Neuronal stem cell (in vitro differentiated cells): ENCODE measurements at regions not wholly inside any gene's neighbourhood (a gene's known extent, or its start where the extent isn't known, plus 50 kb on each side); places are given as distances from the start of the nearest gene placed in this dataset.

Experiments used
- DNase-seq: peaks from one replicate; pipeline ENCODE4 v3.0.0-alpha.2; 2013; ENCODE audit warnings: low spot score
- H2AFZ ChIP-seq: one replicate; pipeline ENCODE4 v1.6.1; 2013; ENCODE audit warnings: mild to moderate bottlenecking, low read length, inconsistent platforms
- H2AK5ac ChIP-seq: 2 replicates; pipeline ENCODE4 v1.6.1; 2013; ENCODE audit warnings: low read depth, mild to moderate bottlenecking, inconsistent platforms, low read length, moderate library complexity, mixed read lengths
- H2BK120ac ChIP-seq: 2 replicates; pipeline ENCODE4 v1.6.1; 2013; ENCODE audit warnings: low read depth, mild to moderate bottlenecking, inconsistent platforms, low read length, moderate library complexity, mixed read lengths
- H2BK12ac ChIP-seq: one replicate; pipeline ENCODE4 v1.6.1; 2013; ENCODE audit warnings: low read length, inconsistent platforms
- H2BK15ac ChIP-seq: 2 replicates; pipeline ENCODE4 v1.6.1; 2013; ENCODE audit warnings: mild to moderate bottlenecking, low read length, inconsistent platforms, mixed read lengths
- H2BK5ac ChIP-seq: one replicate; pipeline ENCODE4 v1.6.1; 2013; ENCODE audit warnings: inconsistent platforms, mild to moderate bottlenecking, low read length, moderate library complexity
- H3K14ac ChIP-seq: one replicate; pipeline ENCODE4 v1.6.1; 2013; ENCODE audit warnings: low read length, inconsistent platforms
- H3K18ac ChIP-seq: 2 replicates; pipeline ENCODE4 v1.6.1; 2013; ENCODE audit warnings: low read length, inconsistent platforms
- H3K23ac ChIP-seq: 2 replicates; pipeline ENCODE4 v1.6.1; 2013; ENCODE audit warnings: low read depth, mild to moderate bottlenecking, mixed read lengths, low read length, inconsistent platforms; ENCODE audit not compliant: poor library complexity
- H3K27ac ChIP-seq: replicated peaks from 3 replicates; pipeline ENCODE4 v1.5.1; 2013; ENCODE audit warnings: low read length, inconsistent platforms
- H3K27me3 ChIP-seq, 3 experiments: 2 replicates each; pipeline ENCODE4 v1.6.1; 2013; ENCODE audit warnings: low read length in 3 of 3, mild to moderate bottlenecking in 2 of 3, inconsistent platforms in 1 of 3, low read depth in 1 of 3, mixed read lengths in 1 of 3, moderate library complexity in 1 of 3; ENCODE audit not compliant: control insufficient read depth in 3 of 3, insufficient read depth in 3 of 3
- H3K36me3 ChIP-seq, 2 donors: replicated peaks in 1 of 2; 2 replicates each; pipeline ENCODE4 v1.6.1; 2013; ENCODE audit warnings: low read length in 2 of 2; ENCODE audit not compliant: control insufficient read depth in 2 of 2, insufficient read depth in 2 of 2
- H3K4ac ChIP-seq: 2 replicates; pipeline ENCODE4 v1.6.1; 2013; ENCODE audit warnings: inconsistent platforms, mild to moderate bottlenecking, low read length, moderate library complexity
- H3K4me1 ChIP-seq, 2 donors: 1 replicate in 1 of 2; 2 replicates in 1 of 2; pipeline ENCODE4 v1.6.1; 2013; ENCODE audit warnings: low read length in 2 of 2, low read depth in 1 of 2; ENCODE audit not compliant: control insufficient read depth in 2 of 2, insufficient read depth in 1 of 2
- H3K4me2 ChIP-seq: one replicate; pipeline ENCODE4 v1.6.1; 2013; ENCODE audit warnings: mild to moderate bottlenecking, low read length, inconsistent platforms; ENCODE audit not compliant: insufficient read depth, poor library complexity, severe bottlenecking
- H3K4me3 ChIP-seq, 2 donors: 2 replicates each; pipeline ENCODE4 v1.5.1; 2013; ENCODE audit warnings: low read length in 2 of 2, mild to moderate bottlenecking in 2 of 2, inconsistent platforms in 1 of 2, moderate library complexity in 1 of 2
- H3K79me1 ChIP-seq: one replicate; pipeline ENCODE4 v1.6.1; 2013; ENCODE audit warnings: low read depth, mild to moderate bottlenecking, inconsistent platforms, low read length, moderate library complexity
- H3K9ac ChIP-seq: one replicate; pipeline ENCODE4 v1.6.1; 2013; ENCODE audit warnings: mild to moderate bottlenecking, low read depth, low read length, inconsistent platforms; ENCODE audit not compliant: poor library complexity
- H3K9me3 ChIP-seq, 2 donors: replicated peaks in 1 of 2; 2 replicates each; pipeline versions ENCODE3 to v1.6.1; 2013; ENCODE audit warnings: low read length in 2 of 2, mild to moderate bottlenecking in 2 of 2, inconsistent platforms in 1 of 2, low read depth in 1 of 2, mixed read lengths in 1 of 2, moderate library complexity in 1 of 2; ENCODE audit not compliant: control insufficient read depth in 2 of 2, insufficient read depth in 1 of 2
- H4K8ac ChIP-seq: one replicate; pipeline ENCODE4 v1.6.1; 2013; ENCODE audit warnings: low read depth, mild to moderate bottlenecking, inconsistent platforms, low read length, moderate library complexity
- H4K91ac ChIP-seq: one replicate; pipeline ENCODE4 v1.6.1; 2013; ENCODE audit warnings: low read length, low read depth, mild to moderate bottlenecking, inconsistent platforms; ENCODE audit not compliant: poor library complexity
- WGBS, 2 donors: extraction: QIAGEN DNeasy Blood & Tissue Kit; methylation state at CpG; one replicate each; pipeline ENCODE4 v1.1.7; 2013; ENCODE audit warnings: missing lambda C conversion rate in 2 of 2, mixed read lengths in 1 of 2; ENCODE audit not compliant: insufficient read length in 2 of 2, insufficient replicate concordance in 1 of 2; ENCODE audit errors: extremely low coverage in 2 of 2; 5-methylcytosine and 5-hydroxymethylcytosine counted together

DNA sequence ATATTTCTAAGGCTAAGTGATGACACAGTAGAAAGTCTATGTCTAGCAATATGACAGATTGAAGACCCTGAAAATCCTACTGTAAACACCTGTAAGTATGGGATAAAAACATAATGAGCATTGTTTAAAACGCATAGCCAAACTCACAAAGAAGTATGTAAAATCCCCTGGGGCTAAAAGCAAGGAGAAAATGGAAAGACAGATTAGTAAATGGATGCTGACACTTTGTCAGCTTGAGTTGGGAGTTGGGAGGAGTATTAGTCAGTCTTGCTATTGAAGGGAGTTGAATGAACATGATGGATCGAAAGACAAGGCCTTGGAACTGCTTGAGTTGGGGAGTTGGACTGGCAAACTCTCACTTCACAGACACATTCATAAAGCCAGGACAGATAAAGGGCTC lies 79.0 kb upstream of the PRKD1 start:
- Histone ChIP-seq H3K14ac (no peak overlapping the region), H3K36me3 (no peaks in the 10 kb centered on the region), H3K4me3 (no peak overlapping the region), H3K4me2 (no peak overlapping the region), H3K23ac (no peak overlapping the region), H3K4ac (no peak overlapping the region), H3K27ac (no peak overlapping the region), H4K8ac (no peak overlapping the region), H2AFZ (no peak overlapping the region), H3K79me1 (no peaks in the 10 kb centered on the region), H3K4me1 (no peaks in the 10 kb centered on the region), H2BK12ac (no peak overlapping the region), H2BK15ac (no peak overlapping the region), H4K91ac (no peak overlapping the region), H3K27me3 (peaks cover 0 to 3% (median 0%) of the 10 kb centered on the region in 3 experiments), H2BK120ac (no peak overlapping the region), H3K9me3 (no peaks in the 10 kb centered on the region), H3K18ac (no peak overlapping the region), H2AK5ac (no peak overlapping the region), H2BK5ac (no peak overlapping the region), H3K9ac (no peak overlapping the region)
- DNase-seq: no peak
- no CpG with 5 or more reads among the region's 2 CpGs for WGBS, 2 donors

DNA sequence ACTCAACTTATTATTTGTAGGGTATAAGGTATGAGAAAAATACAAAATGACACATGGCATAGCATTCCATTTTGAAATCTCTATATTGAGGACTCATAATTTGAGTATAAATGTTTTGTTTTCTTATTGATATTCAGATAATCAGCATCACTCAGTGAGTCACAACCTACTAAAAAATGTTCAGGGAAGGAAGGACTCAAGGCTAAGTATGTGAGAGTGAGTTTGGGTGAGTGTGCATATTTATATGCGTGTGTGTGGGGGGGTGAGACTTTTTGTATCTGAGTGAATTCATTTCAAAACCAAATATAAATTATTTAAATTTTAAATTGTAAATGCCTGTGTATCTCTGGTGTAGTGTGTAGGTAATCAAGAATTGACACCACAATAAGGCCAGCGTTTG lies 87.8 kb upstream of the PRKD1 start:
- H2AFZ ChIP-seq: no peak overlapping the region
- WGBS, 2 donors: no CpG with 5 or more reads among the region's 2 CpGs
- H3K18ac ChIP-seq: no peak overlapping the region
- no peak overlapping the region for H2BK12ac ChIP-seq
- no peak overlapping the region for H2BK120ac ChIP-seq
- no peak overlapping the region for H3K14ac ChIP-seq
- H3K9me3 ChIP-seq: no peaks in the 10 kb centered on the region
- H3K4me3 ChIP-seq: no peak overlapping the region
- H3K4me2 ChIP-seq: no peak overlapping the region
- no peaks in the 10 kb centered on the region for H3K27me3 ChIP-seq
- H2AK5ac ChIP-seq: no peak overlapping the region
- no peaks in the 10 kb centered on the region for H3K79me1 ChIP-seq
- H3K4ac ChIP-seq: no peak overlapping the region
- H4K91ac ChIP-seq: no peak overlapping the region
- no peak overlapping the region for H2BK15ac ChIP-seq
- no peak overlapping the region for H2BK5ac ChIP-seq
- H3K23ac ChIP-seq: no peak overlapping the region
- no peaks in the 10 kb centered on the region for H3K36me3 ChIP-seq
- H3K4me1 ChIP-seq: no peaks in the 10 kb centered on the region
- DNase-seq: no peak
- H4K8ac ChIP-seq: no peak overlapping the region
- no peak overlapping the region for H3K27ac ChIP-seq
- no peak overlapping the region for H3K9ac ChIP-seq

DNA sequence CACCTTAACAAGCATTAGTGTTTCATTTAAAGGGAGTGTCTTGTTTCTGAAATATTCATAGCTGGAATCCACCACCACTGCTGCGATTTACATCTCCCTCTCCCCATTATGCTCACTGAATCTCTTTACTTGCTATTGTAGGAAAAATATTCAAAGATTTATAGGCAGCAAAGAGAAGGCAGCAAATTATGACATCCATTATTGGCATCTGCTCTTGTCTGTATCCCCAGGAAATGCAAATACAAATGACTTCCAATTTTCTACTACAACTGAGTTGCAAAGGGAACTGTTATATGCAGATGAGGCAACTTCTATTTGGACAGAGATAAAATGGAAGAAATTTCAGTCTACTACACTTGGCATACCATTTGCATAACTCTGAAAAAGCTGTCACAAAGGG lies 88.4 kb upstream of the PRKD1 start:
- Histone ChIP-seq H2BK5ac (no peak overlapping the region), H3K4me2 (no peak overlapping the region), H4K8ac (no peak overlapping the region), H2BK15ac (no peak overlapping the region), H2AK5ac (no peak overlapping the region), H3K9ac (no peak overlapping the region), H3K27ac (no peak overlapping the region), H3K27me3 (no peaks in the 10 kb centered on the region), H3K79me1 (no peaks in the 10 kb centered on the region), H3K4me1 (no peaks in the 10 kb centered on the region), H2AFZ (no peak overlapping the region), H2BK12ac (no peak overlapping the region), H4K91ac (no peak overlapping the region), H3K18ac (no peak overlapping the region), H2BK120ac (no peak overlapping the region), H3K14ac (no peak overlapping the region), H3K4ac (no peak overlapping the region), H3K36me3 (no peaks in the 10 kb centered on the region), H3K23ac (no peak overlapping the region), H3K9me3 (no peaks in the 10 kb centered on the region), H3K4me3 (no peak overlapping the region)
- WGBS, 2 donors: no CpG with 5 or more reads among the region's 1 CpG
- no peak for DNase-seq

GRCh38 chr14:30017370-30017993 lies 89.8 kb upstream of the PRKD1 start:
- no peak overlapping the region for H2BK120ac ChIP-seq
- no peak overlapping the region for H4K8ac ChIP-seq
- H4K91ac ChIP-seq: no peak overlapping the region
- H3K79me1 ChIP-seq: no peaks in the 10 kb centered on the region
- H3K4me3 ChIP-seq: no peak overlapping the region
- no peak overlapping the region for H3K23ac ChIP-seq
- no peaks in the 10 kb centered on the region for H3K9me3 ChIP-seq
- no peak overlapping the region for H2AFZ ChIP-seq
- H3K4ac ChIP-seq: no peak overlapping the region
- H3K4me2 ChIP-seq: no peak overlapping the region
- H2BK12ac ChIP-seq: no peak overlapping the region
- H2BK5ac ChIP-seq: no peak overlapping the region
- no peaks in the 10 kb centered on the region for H3K4me1 ChIP-seq
- DNase-seq: no peak
- peak overlapping the region; percentile 10 for H3K14ac ChIP-seq
- H2BK15ac ChIP-seq: no peak overlapping the region
- H3K27ac ChIP-seq: no peak overlapping the region
- H3K27me3 ChIP-seq: no peaks in the 10 kb centered on the region
- no CpG with 5 or more reads among the region's 2 CpGs for WGBS, 2 donors
- no peak overlapping the region for H3K18ac ChIP-seq
- no peaks in the 10 kb centered on the region for H3K36me3 ChIP-seq
- no peak overlapping the region for H3K9ac ChIP-seq
- no peak overlapping the region for H2AK5ac ChIP-seq
